ENCODE measurements at regions not wholly inside any gene's neighbourhood (a gene's known extent, or its start where the extent isn't known, plus 50 kb on each side); places are given as distances from the start of the nearest gene placed in this dataset.

GRCh38 chr17:79338152-79338551 lies 263.5 kb downstream of the ENGASE start:
- CTCF ChIA-PET = no interaction called here
- RAD21 ChIA-PET (ENCODE audit: low non-redundant PET in 1 of 2, low total read pairs in 2 of 2, uncharacterized antibody in 2 of 2, unreplicated experiment in 2 of 2) = no interaction called here

More at GRCh38 chr17:79338152-79338551, 263.5 kb downstream of the ENGASE start:
- DNase-seq (ENCODE audit: low read depth, low spot score) (no peak), ATAC-seq (no peak)
- no peak overlapping the region for H3K4me3 ChIP-seq (replicated peaks in 1 of 2; ENCODE audit: low read depth in 1 of 2, low read length in 2 of 2)
- no peaks in the 10 kb centered on the region for H3K9me2 ChIP-seq (ENCODE audit: insufficient read depth)
- H3K79me2 ChIP-seq (ENCODE audit: insufficient read depth, low read length) = no peaks in the 10 kb centered on the region
- H3K27ac ChIP-seq (ENCODE audit: low read depth, low read length) = no peak overlapping the region
- no peak overlapping the region for H3K9ac ChIP-seq (ENCODE audit: low read length)
- no peaks in the 10 kb centered on the region for H3K9me3 ChIP-seq (ENCODE audit: control insufficient read depth in 1 of 2, insufficient read depth in 1 of 2, low read depth in 1 of 2, low read length in 2 of 2)
- no TSS peak for BruUV-seq (replicated peaks)
- intact Hi-C loops (cut with micrococcal nuclease) = no loop called here
- peaks cover 84% of the 10 kb centered on the region for H3K27me3 ChIP-seq (ENCODE audit: insufficient read depth, low read length)
- H3K4me1 ChIP-seq (ENCODE audit: control insufficient read depth in 1 of 2, insufficient read depth in 2 of 2, low read length in 2 of 2) = no peaks in the 10 kb centered on the region
- no peak overlapping the region for H2AFZ ChIP-seq (ENCODE audit: low read depth, low read length, poor library complexity, severe bottlenecking)
- no peaks in the 10 kb centered on the region for H4K20me1 ChIP-seq (ENCODE audit: insufficient read depth)
- POLR2A ChIA-PET = no interaction called here
- no peaks in the 10 kb centered on the region for H3K36me3 ChIP-seq (ENCODE audit: control insufficient read depth in 1 of 2, insufficient read depth in 2 of 2, low read length in 2 of 2)
- no peak overlapping the region for H3K4me2 ChIP-seq (ENCODE audit: low read length)
- peak; percentile 67 for TF ChIP-seq REST (IDR thresholded peaks at IDR 0.05; ENCODE audit: low read depth)
- TF ChIP-seq EZH2phosphoT487 (IDR thresholded peaks at IDR 0.05; ENCODE audit: borderline replicate concordance) = no peak
